BE2C (cell line): ENCODE measurements at regions not wholly inside any gene's neighbourhood (a gene's known extent, or its start where the extent isn't known, plus 50 kb on each side); places are given as distances from the start of the nearest gene placed in this dataset.

Experiments
- DNase-seq: peaks from one replicate; pipeline ENCODE4 v3.0.0-alpha.2; 2020
- H3K27me3 ChIP-seq: fragments of 250-450 bp; sonication (Bioruptor Pico); 2 replicates; pipeline ENCODE4 v1.5.1; 2020; ENCODE audit warnings: mild to moderate bottlenecking
- H3K36me3 ChIP-seq: fragments of 250-450 bp; sonication (Bioruptor Pico); 2 replicates; pipeline ENCODE4 v1.5.1; 2020; ENCODE audit warnings: mild to moderate bottlenecking
- H3K4me1 ChIP-seq: fragments of 250-450 bp; sonication (Bioruptor Pico); 2 replicates; pipeline ENCODE4 v1.5.1; 2020
- H3K4me3 ChIP-seq: 2 replicates; pipeline ENCODE4 v1.5.1; 2011; ENCODE audit warnings: low read depth, low read length
- H3K9me3 ChIP-seq: fragments of 250-450 bp; sonication (Bioruptor Pico); 2 replicates; pipeline ENCODE4 v1.5.1; 2020
- CTCF ChIP-seq: IDR thresholded peaks from 2 replicates; pipeline ENCODE4 v1.5.1; 2012; ENCODE audit warnings: mild to moderate bottlenecking, low read depth, low read length

- H3K36me3 ChIP-seq: no peaks in the 10 kb centered on the region
- no peaks in the 10 kb centered on the region for H3K27me3 ChIP-seq
- H3K4me1 ChIP-seq: no peaks in the 10 kb centered on the region
- TF ChIP-seq CTCF: no peak
- no peaks in the 10 kb centered on the region for H3K9me3 ChIP-seq
- no peak overlapping the region for H3K4me3 ChIP-seq
- no peak for DNase-seq
Observed at GRCh38 chrX:10944136-10944885, 166.8 kb upstream of the HCCS start.

GRCh38 chrX:10945498-10945897, 165.6 kb upstream of the HCCS start:
- TF ChIP-seq CTCF: no peak
- Histone ChIP-seq H3K4me3 (no peak overlapping the region), H3K27me3 (no peaks in the 10 kb centered on the region), H3K9me3 (no peaks in the 10 kb centered on the region), H3K36me3 (no peaks in the 10 kb centered on the region), H3K4me1 (no peaks in the 10 kb centered on the region)
- DNase-seq: no peak

- Histone ChIP-seq H3K4me3 (no peak overlapping the region), H3K9me3 (no peaks in the 10 kb centered on the region), H3K36me3 (no peaks in the 10 kb centered on the region), H3K27me3 (no peaks in the 10 kb centered on the region), H3K4me1 (no peaks in the 10 kb centered on the region)
- no peak for TF ChIP-seq CTCF
- no peak for DNase-seq
Observed at GRCh38 chrX:10949541-10949940, 161.6 kb upstream of the HCCS start.

- no peak for TF ChIP-seq CTCF
- Histone ChIP-seq H3K27me3 (no peaks in the 10 kb centered on the region), H3K4me1 (no peaks in the 10 kb centered on the region), H3K36me3 (no peaks in the 10 kb centered on the region), H3K9me3 (no peaks in the 10 kb centered on the region), H3K4me3 (no peak overlapping the region)
- no peak for DNase-seq
Observed at GRCh38 chrX:10952619-10953018, 158.5 kb upstream of the HCCS start.

- TF ChIP-seq CTCF: no peak
Observed at GRCh38 chrX:10965174-10965798, 145.8 kb upstream of the HCCS start.

GRCh38 chrX:10966057-10966456, 145.1 kb upstream of the HCCS start:
- DNase-seq: no peak
- no peak for TF ChIP-seq CTCF
- Histone ChIP-seq H3K27me3 (no peaks in the 10 kb centered on the region), H3K4me3 (no peak overlapping the region), H3K9me3 (no peaks in the 10 kb centered on the region), H3K4me1 (no peaks in the 10 kb centered on the region), H3K36me3 (no peaks in the 10 kb centered on the region)

More at GRCh38 chrX:10965174-10965798, 145.8 kb upstream of the HCCS start:
- H3K4me1 ChIP-seq: no peaks in the 10 kb centered on the region
- no peaks in the 10 kb centered on the region for H3K27me3 ChIP-seq
- no peak for DNase-seq
- H3K4me3 ChIP-seq: no peak overlapping the region
- no peaks in the 10 kb centered on the region for H3K36me3 ChIP-seq
- H3K9me3 ChIP-seq: no peaks in the 10 kb centered on the region
